Psoas muscle (tissue), 7 donors: ENCODE measurements at regions not wholly inside any gene's neighbourhood (a gene's known extent, or its start where the extent isn't known, plus 50 kb on each side); places are given as distances from the start of the nearest gene placed in this dataset.

Source experiments
- ATAC-seq, 4 donors: fragments of 200-7000 bp; cut with Tn5 transposase; one replicate each; pipeline ENCODE4 v1.9.1; 2020; ENCODE audit warnings: moderate library complexity in 3 of 4, mild to moderate bottlenecking in 2 of 4
- DNase-seq, 2 donors: peaks; one replicate each; pipeline ENCODE4 v3.0.0-alpha.2; 2020
- H3K27ac ChIP-seq: fragments of 200-600 bp; one replicate; pipeline ENCODE4 v1.8.0; 2022
- H3K27me3 ChIP-seq, 3 donors: fragments of 200-600 bp in 1 of 3; one replicate each; pipeline versions ENCODE4 v1.6.1 to v1.8.0; 2013 to 2022; ENCODE audit warnings: low read length in 2 of 3, mild to moderate bottlenecking in 2 of 3, moderate library complexity in 1 of 3; ENCODE audit not compliant: insufficient read depth in 3 of 3
- H3K36me3 ChIP-seq, 2 donors: fragments of 200-600 bp in 1 of 2; one replicate each; pipeline versions ENCODE4 v1.6.1 to v1.8.0; 2013 to 2022; ENCODE audit warnings: low read depth in 1 of 2, mild to moderate bottlenecking in 1 of 2, moderate library complexity in 1 of 2; ENCODE audit not compliant: insufficient read depth in 1 of 2
- H3K4me1 ChIP-seq: fragments of 200-600 bp; one replicate; pipeline ENCODE4 v1.8.0; 2022
- H3K4me3 ChIP-seq: fragments of 200-600 bp; one replicate; pipeline ENCODE4 v1.8.0; 2022; ENCODE audit warnings: mild to moderate bottlenecking
- H3K9me3 ChIP-seq: fragments of 200-600 bp; one replicate; pipeline ENCODE4 v1.8.0; 2022
- WGBS, 3 donors: extraction: QIAGEN DNeasy Blood & Tissue Kit; methylation state at CpG; one replicate each; pipeline versions ENCODE4 v1.1.6 to v1.1.7; 2013; 5-methylcytosine and 5-hydroxymethylcytosine counted together
- intact Hi-C, 2 donors: fragments of 100-400 bp; cut with DNase I; formaldehyde crosslinking; loops; one replicate each; pipeline versions ENCODE4 v1.11.0 to v1.14.2; 2022
- TF ChIP-seq, protein P1 (sequence below): fragments of 200-600 bp; IDR thresholded peaks from one replicate; pipeline ENCODE4 v1.8.0; 2022; ENCODE audit warnings: antibody characterized with exemption
- donor health status: healthy with polysubstance abuse.
- donor health status: DM: no; HTN: no; CAD: no; lungs with moderate emphysema.
- donor health status: Bipolar disorder and iron deficiency.
- donor health status: healthy.
- donor health status: DM: yes; HTN: yes; CAD: no.
- donor health status: DM: no; HTN: no; CAD: no.
- donor health status: DM: yes; HTN: yes; CAD: no.

- intact Hi-C loops = no loop called here
- TF ChIP-seq, protein P1, sequence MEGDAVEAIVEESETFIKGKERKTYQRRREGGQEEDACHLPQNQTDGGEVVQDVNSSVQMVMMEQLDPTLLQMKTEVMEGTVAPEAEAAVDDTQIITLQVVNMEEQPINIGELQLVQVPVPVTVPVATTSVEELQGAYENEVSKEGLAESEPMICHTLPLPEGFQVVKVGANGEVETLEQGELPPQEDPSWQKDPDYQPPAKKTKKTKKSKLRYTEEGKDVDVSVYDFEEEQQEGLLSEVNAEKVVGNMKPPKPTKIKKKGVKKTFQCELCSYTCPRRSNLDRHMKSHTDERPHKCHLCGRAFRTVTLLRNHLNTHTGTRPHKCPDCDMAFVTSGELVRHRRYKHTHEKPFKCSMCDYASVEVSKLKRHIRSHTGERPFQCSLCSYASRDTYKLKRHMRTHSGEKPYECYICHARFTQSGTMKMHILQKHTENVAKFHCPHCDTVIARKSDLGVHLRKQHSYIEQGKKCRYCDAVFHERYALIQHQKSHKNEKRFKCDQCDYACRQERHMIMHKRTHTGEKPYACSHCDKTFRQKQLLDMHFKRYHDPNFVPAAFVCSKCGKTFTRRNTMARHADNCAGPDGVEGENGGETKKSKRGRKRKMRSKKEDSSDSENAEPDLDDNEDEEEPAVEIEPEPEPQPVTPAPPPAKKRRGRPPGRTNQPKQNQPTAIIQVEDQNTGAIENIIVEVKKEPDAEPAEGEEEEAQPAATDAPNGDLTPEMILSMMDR = no peak
- ATAC-seq = no peak
Observed at GRCh38 chr2:13240061-13240460, 523.3 kb downstream of the TRIB2 start.

GRCh38 chr2:13240789-13241487 lies 524.2 kb downstream of the TRIB2 start:
- WGBS, 3 donors = 82 to 87% (median 86%) methylated on average over 11 of the region's 11 CpGs
- no peak overlapping the region for H3K4me3 ChIP-seq
- H3K27ac ChIP-seq = no peak overlapping the region
- no peaks in the 10 kb centered on the region for H3K27me3 ChIP-seq
- no peaks in the 10 kb centered on the region for H3K36me3 ChIP-seq
- TF ChIP-seq, protein P1 = no peak
- intact Hi-C loops = no loop called here
- H3K9me3 ChIP-seq = no peaks in the 10 kb centered on the region
- ATAC-seq (no peak), DNase-seq (no peak)
- no peaks in the 10 kb centered on the region for H3K4me1 ChIP-seq

More at GRCh38 chr2:13240061-13240460, 523.3 kb downstream of the TRIB2 start:
- Histone ChIP-seq H3K36me3 (no peaks in the 10 kb centered on the region), H3K4me3 (no peak overlapping the region), H3K27ac (no peak overlapping the region), H3K4me1 (no peaks in the 10 kb centered on the region), H3K9me3 (no peaks in the 10 kb centered on the region), H3K27me3 (no peaks in the 10 kb centered on the region)
- DNase-seq = no peak

- no peaks in the 10 kb centered on the region for H3K9me3 ChIP-seq
- TF ChIP-seq, protein P1 = no peak
- no peak for ATAC-seq
Observed at GRCh38 chr2:13252615-13253014, 535.9 kb downstream of the TRIB2 start.

DNA sequence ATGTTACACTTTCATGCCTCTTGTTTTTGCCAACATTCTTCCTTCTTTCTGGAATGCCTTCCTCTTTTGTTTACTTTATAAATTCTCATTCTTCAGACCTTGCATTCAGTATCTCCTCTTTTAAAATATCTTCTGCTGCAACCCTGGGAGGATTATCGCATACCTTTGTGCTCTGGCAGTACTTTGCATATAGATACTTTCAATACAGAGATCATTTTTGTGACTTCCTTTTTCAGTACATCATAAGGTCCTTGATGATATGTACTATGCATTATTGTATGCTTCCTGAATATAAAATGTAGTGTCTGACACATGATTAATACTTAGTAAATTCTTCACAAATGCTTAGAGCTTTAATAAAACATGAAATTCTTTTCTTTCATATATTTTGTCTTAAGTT lies 538.7 kb downstream of the TRIB2 start:
- no peaks in the 10 kb centered on the region for H3K9me3 ChIP-seq
- 86 to 92% (median 91%) methylated on average over 1 of the region's 1 CpG for WGBS, 3 donors
- H3K36me3 ChIP-seq = no peaks in the 10 kb centered on the region
- H3K27ac ChIP-seq = no peak overlapping the region
- intact Hi-C loops = no loop called here
- H3K4me3 ChIP-seq = no peak overlapping the region
- TF ChIP-seq, protein P1 = no peak
- H3K4me1 ChIP-seq = no peaks in the 10 kb centered on the region
- H3K27me3 ChIP-seq = no peaks in the 10 kb centered on the region
- ATAC-seq (no peak), DNase-seq (no peak)

More at GRCh38 chr2:13252615-13253014, 535.9 kb downstream of the TRIB2 start:
- Histone ChIP-seq H3K4me3 (no peak overlapping the region), H3K27ac (no peak overlapping the region), H3K36me3 (no peaks in the 10 kb centered on the region), H3K4me1 (no peaks in the 10 kb centered on the region), H3K27me3 (no peaks in the 10 kb centered on the region)
- intact Hi-C loops = no loop called here
- no peak for DNase-seq
- 50 to 56% (median 52%) methylated on average over 4 of the region's 4 CpGs for WGBS, 3 donors

- intact Hi-C loops = no loop called here
- Histone ChIP-seq H3K27ac (no peak overlapping the region), H3K36me3 (no peaks in the 10 kb centered on the region), H3K4me1 (no peaks in the 10 kb centered on the region), H3K4me3 (no peak overlapping the region), H3K27me3 (no peaks in the 10 kb centered on the region), H3K9me3 (peaks cover 6% of the 10 kb centered on the region)
- TF ChIP-seq, protein P1 = no peak
- no peak for DNase-seq
- ATAC-seq = no peak
- WGBS, 3 donors = 21 to 31% (median 26%) methylated on average over 2 of the region's 2 CpGs
Observed at GRCh38 chr2:13260402-13260801, 543.7 kb downstream of the TRIB2 start.
